ENCODE measurements at regions not wholly inside any gene's neighbourhood (a gene's known extent, or its start where the extent isn't known, plus 50 kb on each side); places are given as distances from the start of the nearest gene placed in this dataset.
A peak's percentile ranks its signal among the peaks of the same experiment; 100 is the strongest.

DNA sequence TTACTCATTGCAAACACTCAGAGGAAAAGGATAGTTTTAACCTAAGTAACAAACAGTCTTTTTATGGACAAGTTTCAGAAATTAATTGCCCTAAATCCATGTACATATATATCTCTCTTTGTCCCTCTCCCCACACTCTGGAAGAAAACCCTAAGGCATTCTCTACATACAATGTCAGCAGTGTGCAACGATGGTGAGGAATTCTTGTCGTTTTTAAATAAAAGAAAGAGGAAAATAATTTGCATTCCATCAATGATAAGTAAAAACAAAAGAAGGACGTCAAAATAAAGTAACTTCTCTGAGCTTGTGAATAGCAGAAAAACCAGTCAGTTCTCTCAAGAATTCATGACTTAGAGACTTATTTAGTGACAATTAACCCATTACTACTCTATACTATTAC is 550.5 kb upstream of the DIPK2B start:
- no peak overlapping the region for H3K4me3 ChIP-seq (ENCODE audit: low read length)
- DNase-seq (ENCODE audit: low read depth) = no peak
- TF ChIP-seq, protein P1, sequence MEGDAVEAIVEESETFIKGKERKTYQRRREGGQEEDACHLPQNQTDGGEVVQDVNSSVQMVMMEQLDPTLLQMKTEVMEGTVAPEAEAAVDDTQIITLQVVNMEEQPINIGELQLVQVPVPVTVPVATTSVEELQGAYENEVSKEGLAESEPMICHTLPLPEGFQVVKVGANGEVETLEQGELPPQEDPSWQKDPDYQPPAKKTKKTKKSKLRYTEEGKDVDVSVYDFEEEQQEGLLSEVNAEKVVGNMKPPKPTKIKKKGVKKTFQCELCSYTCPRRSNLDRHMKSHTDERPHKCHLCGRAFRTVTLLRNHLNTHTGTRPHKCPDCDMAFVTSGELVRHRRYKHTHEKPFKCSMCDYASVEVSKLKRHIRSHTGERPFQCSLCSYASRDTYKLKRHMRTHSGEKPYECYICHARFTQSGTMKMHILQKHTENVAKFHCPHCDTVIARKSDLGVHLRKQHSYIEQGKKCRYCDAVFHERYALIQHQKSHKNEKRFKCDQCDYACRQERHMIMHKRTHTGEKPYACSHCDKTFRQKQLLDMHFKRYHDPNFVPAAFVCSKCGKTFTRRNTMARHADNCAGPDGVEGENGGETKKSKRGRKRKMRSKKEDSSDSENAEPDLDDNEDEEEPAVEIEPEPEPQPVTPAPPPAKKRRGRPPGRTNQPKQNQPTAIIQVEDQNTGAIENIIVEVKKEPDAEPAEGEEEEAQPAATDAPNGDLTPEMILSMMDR (conservative IDR thresholded peaks at IDR 0.05; ENCODE audit: low read depth, low read length) = no peak

DNA sequence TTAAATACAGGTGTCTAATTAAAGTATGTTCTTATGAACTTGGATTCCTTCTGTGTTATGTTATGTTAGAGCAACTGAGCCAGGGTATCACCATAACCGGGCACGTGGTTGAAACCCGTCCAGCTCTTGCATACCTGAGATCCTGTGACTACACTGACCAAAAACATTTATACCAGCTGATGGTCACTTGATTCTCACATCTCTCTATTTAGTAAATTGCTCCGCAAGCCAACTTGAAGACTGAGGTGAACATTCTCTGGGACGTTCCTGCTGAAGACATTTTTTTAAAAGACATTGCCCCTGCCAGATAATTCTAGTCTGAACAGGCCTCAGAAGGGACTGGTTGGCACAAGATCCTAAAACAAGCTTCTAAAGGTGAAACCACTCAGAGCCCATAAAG is 550.0 kb upstream of the DIPK2B start:
- DNase-seq (ENCODE audit: low read depth) = peak; percentile 52
- TF ChIP-seq, protein P1 (conservative IDR thresholded peaks at IDR 0.05; ENCODE audit: low read depth, low read length) = no peak
- H3K4me3 ChIP-seq (ENCODE audit: low read length) = no peak overlapping the region

DNA sequence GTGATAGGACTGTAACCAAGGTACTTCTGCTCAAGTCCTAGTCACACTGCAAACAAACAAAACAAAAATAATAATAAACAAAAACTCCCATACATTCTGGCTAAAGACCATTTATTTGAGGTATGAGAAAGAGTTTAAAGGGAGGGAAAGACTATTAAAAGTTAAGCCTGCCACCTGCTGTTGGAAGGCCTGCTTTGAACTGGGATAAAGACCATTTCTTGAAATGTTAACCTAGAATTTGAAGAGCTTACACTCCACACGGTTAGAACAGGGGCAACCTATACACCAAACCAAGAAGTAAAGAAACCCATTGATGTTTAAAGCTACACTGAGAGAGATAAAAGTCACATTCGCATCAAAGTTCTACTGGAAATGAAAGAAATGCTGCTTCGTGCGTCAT is 548.7 kb upstream of the DIPK2B start:
- TF ChIP-seq, protein P1 (conservative IDR thresholded peaks at IDR 0.05; ENCODE audit: low read depth, low read length) = peak; percentile 40
- no peak for DNase-seq (ENCODE audit: low read depth)
- H3K4me3 ChIP-seq (ENCODE audit: low read length) = no peak overlapping the region

DNA sequence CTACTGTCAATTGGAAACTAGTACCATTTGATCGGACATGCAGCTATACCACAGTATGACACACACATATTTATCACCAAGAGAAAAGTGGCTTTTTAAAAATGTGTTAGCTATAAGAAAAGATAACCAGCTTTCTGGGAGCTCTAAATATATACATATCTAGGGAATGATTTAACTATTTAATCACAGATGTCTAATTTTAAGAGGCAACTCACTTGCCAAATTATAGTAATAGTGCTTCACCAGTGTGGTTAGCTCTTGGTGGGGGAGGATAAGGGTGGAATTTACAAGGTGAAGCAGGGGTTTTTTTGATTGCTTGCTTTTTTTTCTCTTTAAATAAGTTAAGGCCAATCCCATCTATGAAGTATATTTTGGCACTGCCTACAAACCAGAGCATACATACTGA is 547.7 kb upstream of the DIPK2B start:
- TF ChIP-seq, protein P1 (conservative IDR thresholded peaks at IDR 0.05; ENCODE audit: low read depth, low read length) = no peak
- H3K4me3 ChIP-seq (ENCODE audit: low read length) = no peak overlapping the region
- DNase-seq (ENCODE audit: low read depth) = no peak

DNA sequence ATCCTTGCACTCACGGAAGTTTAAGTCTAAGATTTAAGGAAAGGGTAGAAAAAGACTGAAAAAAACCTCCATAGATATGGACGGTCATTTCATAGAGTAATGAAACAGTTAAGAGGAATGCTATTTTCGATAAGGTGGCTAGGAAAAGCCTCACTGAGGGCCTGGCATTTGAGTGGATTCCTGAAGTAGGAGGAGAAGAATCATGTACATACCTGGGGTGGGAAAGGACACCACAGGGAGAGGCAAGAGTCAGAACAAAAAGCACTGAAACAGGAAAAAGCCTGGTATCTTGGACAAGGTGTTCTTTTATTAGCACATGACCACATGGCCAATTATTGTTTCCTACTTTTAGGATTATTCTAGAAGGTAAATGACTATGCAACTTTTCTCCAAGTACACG is 547.2 kb upstream of the DIPK2B start:
- TF ChIP-seq, protein P1 (conservative IDR thresholded peaks at IDR 0.05; ENCODE audit: low read depth, low read length) = no peak
- no peak for DNase-seq (ENCODE audit: low read depth)
- no peak overlapping the region for H3K4me3 ChIP-seq (ENCODE audit: low read length)

DNA sequence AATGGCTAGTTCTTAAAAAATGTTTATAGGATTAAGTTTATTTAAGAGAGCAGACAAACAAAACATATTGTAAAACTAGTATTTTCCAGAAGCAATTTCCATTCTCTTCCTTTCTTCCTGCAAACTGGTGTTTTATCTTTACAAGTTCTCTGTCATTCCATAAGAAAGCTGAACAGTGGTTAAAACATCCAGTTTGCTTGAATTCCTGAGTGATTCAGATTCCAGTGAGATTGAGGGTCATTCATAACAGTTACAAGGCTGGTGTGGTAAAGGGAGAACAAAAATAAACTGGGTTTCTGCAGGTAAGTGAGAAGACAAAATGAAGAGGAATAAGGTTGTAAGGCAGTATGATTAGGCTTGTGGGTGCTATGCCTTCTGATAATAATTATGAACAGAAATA is 544.8 kb upstream of the DIPK2B start:
- H3K4me3 ChIP-seq (ENCODE audit: low read length) = no peak overlapping the region
- no peak for DNase-seq (ENCODE audit: low read depth)
- TF ChIP-seq, protein P1 (conservative IDR thresholded peaks at IDR 0.05; ENCODE audit: low read depth, low read length) = no peak

DNA sequence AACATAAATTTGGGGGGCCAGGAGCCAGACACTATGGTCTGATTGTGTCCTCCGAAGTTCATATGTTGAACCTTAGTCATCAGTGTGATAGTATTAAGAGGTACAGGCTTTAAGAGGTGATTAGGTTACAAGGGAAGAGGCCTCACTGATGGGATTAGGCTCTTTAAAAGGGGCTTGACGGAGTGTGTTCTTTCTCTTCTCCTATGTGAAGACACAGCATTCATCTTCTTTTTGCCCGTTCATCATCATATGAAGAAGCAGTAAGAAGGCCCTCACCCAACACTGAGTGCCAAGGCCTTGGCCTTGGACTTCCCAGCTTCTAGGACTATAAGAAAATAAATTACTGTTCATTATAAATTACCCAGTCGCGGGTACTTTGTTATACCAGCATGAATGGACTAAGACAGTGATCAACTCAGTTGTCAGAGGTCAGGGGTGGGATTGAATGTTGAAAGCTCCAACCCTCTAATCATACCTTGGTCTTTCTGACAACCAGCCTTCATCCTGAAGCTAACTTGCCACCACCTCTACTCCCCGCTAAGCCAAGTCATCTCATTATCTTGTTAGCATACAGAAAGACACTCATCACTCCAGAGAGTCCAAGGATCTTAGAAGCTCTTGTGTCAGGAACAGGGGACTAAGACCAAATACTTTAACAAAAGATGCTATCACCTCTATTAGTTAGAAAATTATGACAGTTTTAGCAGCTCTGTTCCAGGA is 543.4 kb upstream of the DIPK2B start:
- H3K4me3 ChIP-seq (ENCODE audit: low read length) = no peak overlapping the region
- TF ChIP-seq, protein P1 (conservative IDR thresholded peaks at IDR 0.05; ENCODE audit: low read depth, low read length) = no peak
- no peak for DNase-seq (ENCODE audit: low read depth)
